Epithelial cell of proximal tubule (primary cell): ENCODE measurements at regions not wholly inside any gene's neighbourhood (a gene's known extent, or its start where the extent isn't known, plus 50 kb on each side); places are given as distances from the start of the nearest gene placed in this dataset.

Source experiments
- DNase-seq: peaks from one replicate; pipeline ENCODE4 v3.0.0-alpha.2; 2011; ENCODE audit warnings: low read depth
- H3K4me3 ChIP-seq: 2 replicates; pipeline ENCODE4 v1.5.1; 2011; ENCODE audit warnings: low read depth, mild to moderate bottlenecking, low read length
- TF ChIP-seq, protein P1 (sequence below): conservative IDR thresholded peaks from 2 replicates; pipeline ENCODE4 v1.5.1; 2012; ENCODE audit warnings: low read depth, mild to moderate bottlenecking, low read length

DNA sequence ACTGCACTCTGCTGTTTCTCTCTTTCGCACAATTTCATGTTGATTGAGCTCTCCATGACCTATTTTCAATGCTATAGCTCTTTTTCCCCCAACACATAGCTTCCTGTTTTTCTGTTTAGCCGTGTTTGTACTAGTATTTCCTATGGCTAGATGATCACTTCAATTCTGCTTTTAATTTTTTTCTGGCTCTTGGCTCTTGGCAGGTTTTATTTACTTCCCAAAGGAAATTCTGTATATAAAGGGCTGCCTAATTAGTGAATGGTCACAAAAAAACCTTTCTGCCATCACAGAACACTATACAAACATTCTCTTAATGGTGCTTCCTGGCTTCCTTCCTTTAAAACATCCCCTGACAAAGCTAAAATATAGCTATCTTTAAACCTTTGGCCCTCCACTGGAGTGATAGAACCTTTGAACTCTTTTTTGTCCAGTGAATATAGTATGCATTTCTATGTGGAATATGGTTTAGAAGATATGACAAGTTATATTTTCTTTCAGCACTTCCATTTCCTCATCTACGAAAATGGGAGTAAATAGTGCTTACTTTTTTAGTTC lies 88.2 kb downstream of the RASSF9 start:
- DNase-seq, result no peak
- no peak overlapping the region for H3K4me3 ChIP-seq
- TF ChIP-seq, protein P1, sequence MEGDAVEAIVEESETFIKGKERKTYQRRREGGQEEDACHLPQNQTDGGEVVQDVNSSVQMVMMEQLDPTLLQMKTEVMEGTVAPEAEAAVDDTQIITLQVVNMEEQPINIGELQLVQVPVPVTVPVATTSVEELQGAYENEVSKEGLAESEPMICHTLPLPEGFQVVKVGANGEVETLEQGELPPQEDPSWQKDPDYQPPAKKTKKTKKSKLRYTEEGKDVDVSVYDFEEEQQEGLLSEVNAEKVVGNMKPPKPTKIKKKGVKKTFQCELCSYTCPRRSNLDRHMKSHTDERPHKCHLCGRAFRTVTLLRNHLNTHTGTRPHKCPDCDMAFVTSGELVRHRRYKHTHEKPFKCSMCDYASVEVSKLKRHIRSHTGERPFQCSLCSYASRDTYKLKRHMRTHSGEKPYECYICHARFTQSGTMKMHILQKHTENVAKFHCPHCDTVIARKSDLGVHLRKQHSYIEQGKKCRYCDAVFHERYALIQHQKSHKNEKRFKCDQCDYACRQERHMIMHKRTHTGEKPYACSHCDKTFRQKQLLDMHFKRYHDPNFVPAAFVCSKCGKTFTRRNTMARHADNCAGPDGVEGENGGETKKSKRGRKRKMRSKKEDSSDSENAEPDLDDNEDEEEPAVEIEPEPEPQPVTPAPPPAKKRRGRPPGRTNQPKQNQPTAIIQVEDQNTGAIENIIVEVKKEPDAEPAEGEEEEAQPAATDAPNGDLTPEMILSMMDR, result no peak
